PC-3 (cell line): ENCODE measurements at regions not wholly inside any gene's neighbourhood (a gene's known extent, or its start where the extent isn't known, plus 50 kb on each side); places are given as distances from the start of the nearest gene placed in this dataset.

Source experiments
- ATAC-seq: fragments of 200-7000 bp; cut with Tn5 transposase; 2 replicates; pipeline ENCODE4 v1.9.1; 2020; ENCODE audit warnings: mild to moderate bottlenecking, moderate library complexity
- BruUV-seq: library from RNA; stranded (reverse); fragments of 400-500 nt; replicated peaks from 2 replicates; lab custom pipeline; 2021; lab: Mats Ljungman, UMichigan
- CTCF ChIA-PET: fragments of 300-600 bp; sonication (Branson Sonifier 250); formaldehyde crosslinking; loops from one replicate; lab custom pipeline; 2022; ENCODE audit warnings: antibody characterized with exemption; lab: Charles Lee
- POLR2A ChIA-PET: fragments of 300-600 bp; sonication (Branson Sonifier 250); formaldehyde crosslinking; loops from one replicate; lab custom pipeline; 2022; ENCODE audit warnings: antibody characterized with exemption; ENCODE audit not compliant: unreplicated experiment; lab: Charles Lee
- DNase-seq: peaks from one replicate; pipeline ENCODE4 v3.0.0-alpha.2; 2015
- H2AFZ ChIP-seq: fragments of 300-600 bp; sonication (generic); 2 replicates; pipeline ENCODE4 v1.6.0; 2016; ENCODE audit warnings: antibody characterized with exemption, low read length
- H3F3A ChIP-seq: fragments of 300-600 bp; sonication (generic); one replicate; pipeline ENCODE4 v1.6.0; 2017; ENCODE audit warnings: antibody characterized with exemption, low read length, control low read depth, mild to moderate bottlenecking; ENCODE audit not compliant: unreplicated experiment
- H3K27ac ChIP-seq: fragments of 300-600 bp; sonication (generic); 2 replicates; pipeline ENCODE4 v1.5.1; 2016; ENCODE audit warnings: mild to moderate bottlenecking, low read length
- H3K27me3 ChIP-seq: fragments of 300-600 bp; sonication (generic); 2 replicates; pipeline ENCODE4 v1.6.1; 2016; ENCODE audit warnings: low read length, mixed read lengths
- H3K36me3 ChIP-seq: fragments of 300-600 bp; sonication (generic); 2 replicates; pipeline ENCODE4 v1.6.1; 2016; ENCODE audit warnings: low read depth, mixed run types, low read length, mixed read lengths
- H3K4me1 ChIP-seq: fragments of 300-600 bp; sonication (generic); 2 replicates; pipeline ENCODE4 v1.5.1; 2016; ENCODE audit warnings: low read length; ENCODE audit not compliant: insufficient read depth
- H3K4me2 ChIP-seq: fragments of 300-600 bp; sonication (generic); 2 replicates; pipeline ENCODE4 v1.6.0; 2016; ENCODE audit warnings: low read length
- H3K4me3 ChIP-seq: fragments of 300-600 bp; sonication (generic); 2 replicates; pipeline ENCODE4 v1.5.1; 2016; ENCODE audit warnings: mild to moderate bottlenecking, low read length, mixed read lengths
- H3K79me2 ChIP-seq: fragments of 300-600 bp; sonication (generic); 2 replicates; pipeline ENCODE4 v1.6.1; 2017; ENCODE audit warnings: low read length, mixed read lengths
- H3K9ac ChIP-seq: fragments of 300-600 bp; sonication (generic); 2 replicates; pipeline ENCODE4 v1.6.0; 2016; ENCODE audit warnings: mild to moderate bottlenecking, low read length
- H3K9me2 ChIP-seq: fragments of 300-600 bp; sonication (generic); replicated peaks from 2 replicates; pipeline ENCODE4 v1.6.1; 2016; ENCODE audit warnings: mixed run types, low read length, mixed read lengths
- H3K9me3 ChIP-seq: fragments of 300-600 bp; sonication (generic); 2 replicates; pipeline ENCODE4 v1.6.1; 2016; ENCODE audit warnings: low read length, mixed read lengths
- H4K20me1 ChIP-seq: fragments of 300-600 bp; sonication (generic); 2 replicates; pipeline ENCODE4 v1.6.1; 2016; ENCODE audit warnings: low read length, mixed read lengths
- CTCF ChIP-seq: fragments of 300-600 bp; sonication (generic); conservative IDR thresholded peaks from 2 replicates; pipeline ENCODE4 v1.5.1; 2017; ENCODE audit warnings: antibody characterized with exemption, low read depth, mild to moderate bottlenecking, low read length
- EZH2 ChIP-seq: fragments of 300-600 bp; sonication (generic); IDR thresholded peaks from one replicate; pipeline ENCODE4 v1.6.1; 2017; ENCODE audit warnings: antibody characterized with exemption, mild to moderate bottlenecking, low read length; ENCODE audit not compliant: unreplicated experiment
- EZH2phosphoT487 ChIP-seq: fragments of 300-600 bp; sonication (generic); IDR thresholded peaks from 2 replicates; pipeline ENCODE4 v1.6.1; 2018; ENCODE audit warnings: mild to moderate bottlenecking, antibody characterized with exemption, low read length, borderline replicate concordance
- intact Hi-C: fragments of 100-400 bp; cut with micrococcal nuclease; formaldehyde crosslinking; loops from 2 replicates; pipeline ENCODE4 v1.9.0; 2023

DNA sequence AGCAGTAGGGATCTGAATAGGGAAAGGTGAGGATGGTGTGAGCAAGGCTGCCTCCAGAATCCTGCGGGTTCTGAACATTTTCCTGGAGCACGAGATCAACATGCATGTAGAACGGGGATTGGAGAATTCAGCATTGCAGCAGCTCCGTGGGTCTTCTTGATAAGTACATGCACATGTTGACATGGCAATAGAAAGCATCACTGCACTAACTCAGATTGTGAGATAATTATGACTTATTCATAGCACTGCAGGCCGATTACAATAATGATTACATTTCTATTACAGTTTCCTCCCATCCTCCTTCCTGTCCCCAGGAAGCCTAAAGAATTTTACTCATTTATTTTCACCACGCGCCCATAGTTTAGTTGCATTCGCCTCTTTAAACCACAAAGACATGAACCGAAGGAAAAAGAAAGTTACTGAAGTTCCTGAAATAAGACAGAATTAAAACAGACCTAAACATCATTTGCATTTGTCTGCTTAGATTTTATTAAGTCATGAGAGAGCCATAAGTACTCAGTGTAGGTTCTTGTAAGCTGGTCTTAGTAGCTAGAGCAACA, 61.3 kb upstream of the ARX start:
- Histone ChIP-seq H3K36me3 (no peaks in the 10 kb centered on the region), H3F3A (no peaks in the 10 kb centered on the region), H2AFZ (no peak overlapping the region), H3K4me1 (no peaks in the 10 kb centered on the region), H3K79me2 (no peaks in the 10 kb centered on the region), H3K4me3 (no peak overlapping the region), H3K9ac (no peak overlapping the region), H4K20me1 (no peaks in the 10 kb centered on the region), H3K9me3 (no peaks in the 10 kb centered on the region), H3K27me3 (no peaks in the 10 kb centered on the region), H3K9me2 (no peaks in the 10 kb centered on the region), H3K4me2 (no peak overlapping the region), H3K27ac (no peak overlapping the region)
- intact Hi-C loops: no loop called here
- no peak for ATAC-seq
- DNase-seq: no peak
- CTCF ChIA-PET: no interaction called here
- TF ChIP-seq CTCF: no peak
- no peak for TF ChIP-seq EZH2
- no TSS peak for BruUV-seq
- POLR2A ChIA-PET: no interaction called here

GRCh38 chrX:25072247-25072646, 56.5 kb upstream of the ARX start:
- Histone ChIP-seq H3K4me3 (no peak overlapping the region), H3F3A (no peaks in the 10 kb centered on the region), H3K4me2 (no peak overlapping the region), H2AFZ (no peak overlapping the region), H4K20me1 (no peaks in the 10 kb centered on the region), H3K9me2 (no peaks in the 10 kb centered on the region), H3K36me3 (no peaks in the 10 kb centered on the region), H3K9me3 (no peaks in the 10 kb centered on the region), H3K9ac (no peak overlapping the region), H3K27me3 (0 out of 2 replicates have a peak, but pooled peaks cover 11% of the 10 kb centered on the region), H3K4me1 (no peaks in the 10 kb centered on the region), H3K27ac (no peak overlapping the region), H3K79me2 (no peaks in the 10 kb centered on the region)
- TF ChIP-seq CTCF: no peak
- no peak for TF ChIP-seq EZH2
- no peak for TF ChIP-seq EZH2phosphoT487
- intact Hi-C loops: no loop called here
- ChIA-PET CTCF (no interaction called here), POLR2A (no interaction called here)
- ATAC-seq (no peak), DNase-seq (no peak)
- no TSS peak for BruUV-seq

DNA sequence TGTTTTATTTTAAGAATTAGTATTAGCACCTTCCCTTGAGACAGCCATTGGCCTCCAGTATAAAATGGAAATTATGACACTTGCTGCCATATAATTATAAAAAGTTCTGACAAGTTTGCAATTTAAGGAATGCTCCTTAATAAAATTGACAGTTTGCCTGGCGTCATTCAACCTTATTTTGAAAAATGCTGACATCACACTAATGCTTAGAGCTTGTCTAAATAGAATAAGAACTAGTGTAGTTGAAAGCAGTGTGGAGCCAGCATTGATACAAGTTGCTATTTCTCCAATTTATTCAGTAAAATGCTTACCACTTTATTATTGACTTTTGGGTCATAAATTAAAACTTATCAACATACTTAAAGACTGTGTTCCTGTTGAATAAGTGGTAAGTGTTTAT, 54.3 kb upstream of the ARX start:
- Histone ChIP-seq H3K9ac (no peak overlapping the region), H3K36me3 (no peaks in the 10 kb centered on the region), H3K4me1 (no peaks in the 10 kb centered on the region), H3K27me3 (0 out of 2 replicates have a peak, but pooled peaks cover 14% of the 10 kb centered on the region), H3K27ac (no peak overlapping the region), H3K79me2 (no peaks in the 10 kb centered on the region), H3K4me2 (no peak overlapping the region), H4K20me1 (no peaks in the 10 kb centered on the region), H3K9me3 (no peaks in the 10 kb centered on the region), H2AFZ (no peak overlapping the region), H3F3A (no peaks in the 10 kb centered on the region), H3K9me2 (no peaks in the 10 kb centered on the region), H3K4me3 (no peak overlapping the region)
- no peak for ATAC-seq
- ChIA-PET CTCF (no interaction called here), POLR2A (no interaction called here)
- no peak for TF ChIP-seq EZH2
- no peak for TF ChIP-seq EZH2phosphoT487
- intact Hi-C loops: no loop called here
- BruUV-seq: no TSS peak
- DNase-seq: no peak
